G401 (cell line): ENCODE measurements at regions not wholly inside any gene's neighbourhood (a gene's known extent, or its start where the extent isn't known, plus 50 kb on each side); places are given as distances from the start of the nearest gene placed in this dataset.
A peak's percentile ranks its signal among the peaks of the same experiment; 100 is the strongest.

ENCODE experiments used
- DNase-seq: peaks from one replicate; pipeline ENCODE4 v3.0.0-alpha.2; 2015; ENCODE audit warnings: low spot score
- in situ Hi-C: cut with HindIII; loops from 2 replicates; pipeline ENCODE4 v1.10.0; 2016; ENCODE audit warnings: low sequenced_read_pairs, mixed read lengths

- in situ Hi-C loops, result no loop called here
- DNase-seq, result no peak
Observed at GRCh38 chr21:30986965-30987364, 51.3 kb downstream of the KRTAP19-8 start.

- no peak for DNase-seq
- in situ Hi-C loops, result no loop called here
Observed at GRCh38 chr21:30984889-30985288, 53.4 kb downstream of the KRTAP19-8 start.

- in situ Hi-C loops, result no loop called here
- no peak for DNase-seq
Observed at GRCh38 chr21:30981403-30981802, 56.9 kb downstream of the KRTAP19-8 start.

- in situ Hi-C loops, result no loop called here
- no peak for DNase-seq
Observed at GRCh38 chr21:30979054-30979453, 59.2 kb downstream of the KRTAP19-8 start.

- in situ Hi-C loops, result no loop called here
- DNase-seq, result peak; percentile 12
Observed at GRCh38 chr21:30964283-30964682, 74.0 kb downstream of the KRTAP19-8 start.

- in situ Hi-C loops, result no loop called here
- DNase-seq, result no peak
Observed at GRCh38 chr21:30963502-30963901, 74.8 kb downstream of the KRTAP19-8 start.

- DNase-seq, result no peak
- in situ Hi-C loops, result no loop called here
Observed at GRCh38 chr21:30962013-30962412, 76.3 kb downstream of the KRTAP19-8 start.

- in situ Hi-C loops, result no loop called here
Observed at GRCh38 chr21:30958741-30959140, 77.4 kb upstream of the KRTAP11-1 start.

GRCh38 chr21:30957010-30957409 is 75.6 kb upstream of the KRTAP11-1 start:
- in situ Hi-C loops, result no loop called here
- DNase-seq, result no peak

More at GRCh38 chr21:30958741-30959140, 77.4 kb upstream of the KRTAP11-1 start:
- no peak for DNase-seq

- no peak for DNase-seq
- in situ Hi-C loops, result no loop called here
Observed at GRCh38 chr21:30953605-30954004, 72.2 kb upstream of the KRTAP11-1 start.

- no peak for DNase-seq
- in situ Hi-C loops, result no loop called here
Observed at GRCh38 chr21:30947141-30947540, 65.8 kb upstream of the KRTAP11-1 start.

- in situ Hi-C loops, result no loop called here
- DNase-seq, result no peak
Observed at GRCh38 chr21:30943920-30944319, 62.5 kb upstream of the KRTAP11-1 start.

GRCh38 chr21:30943243-30943642 is 61.9 kb upstream of the KRTAP11-1 start:
- DNase-seq, result no peak
- in situ Hi-C loops, result no loop called here

- no peak for DNase-seq
- in situ Hi-C loops, result no loop called here
Observed at GRCh38 chr21:30942192-30942591, 60.8 kb upstream of the KRTAP11-1 start.

- DNase-seq, result no peak
- in situ Hi-C loops, result no loop called here
Observed at GRCh38 chr21:30936207-30936606, 54.8 kb upstream of the KRTAP11-1 start.

- in situ Hi-C loops, result no loop called here
Observed at GRCh38 chr21:30935889-30936168, 54.4 kb upstream of the KRTAP11-1 start.

GRCh38 chr21:30935121-30935888 is 53.9 kb upstream of the KRTAP11-1 start:
- no peak for DNase-seq
- in situ Hi-C loops, result no loop called here

More at GRCh38 chr21:30935889-30936168, 54.4 kb upstream of the KRTAP11-1 start:
- DNase-seq, result no peak

- no peak for DNase-seq
- in situ Hi-C loops, result no loop called here
Observed at GRCh38 chr21:30932686-30933085, 51.3 kb upstream of the KRTAP11-1 start.
